CD4-positive, alpha-beta T cell (primary cell): ENCODE measurements at regions not wholly inside any gene's neighbourhood (a gene's known extent, or its start where the extent isn't known, plus 50 kb on each side); places are given as distances from the start of the nearest gene placed in this dataset.

ENCODE experiments used
- ATAC-seq: fragments of 200-7000 bp; cut with Tn5 transposase; one replicate; pipeline ENCODE4 v1.10.0; 2022; ENCODE audit warnings: mild to moderate bottlenecking; ENCODE audit not compliant: poor library complexity
- CTCF ChIA-PET: fragments of 350-600 bp; sonication (Branson Sonifier 250); formaldehyde crosslinking; loops from one replicate; lab custom pipeline; 2021; ENCODE audit warnings: antibody characterized with exemption, inconsistent platforms; lab: Charles Lee
- POLR2A ChIA-PET: fragments of 350-600 bp; sonication (Branson Sonifier 250); formaldehyde crosslinking; loops from one replicate; lab custom pipeline; 2021; ENCODE audit warnings: antibody characterized with exemption, inconsistent platforms; lab: Charles Lee
- DNase-seq, 14 experiments: peaks; one replicate each; pipeline ENCODE4 v3.0.0-alpha.2; 2013 to 2020; ENCODE audit warnings: mixed read lengths in 2 of 14
- H3K27ac ChIP-seq, 2 donors: one replicate each; pipeline versions ENCODE4 v1.5.1 to v1.7.0; 2013; ENCODE audit warnings: low read length in 2 of 2, low read depth in 1 of 2, mild to moderate bottlenecking in 1 of 2
- H3K27me3 ChIP-seq, 2 experiments: 1 replicate in 1 of 2; 2 replicates in 1 of 2; pipeline versions ENCODE4 v1.6.1 to v1.7.0; 2013; ENCODE audit warnings: low read length in 2 of 2, control low read depth in 1 of 2, mild to moderate bottlenecking in 1 of 2, moderate library complexity in 1 of 2; ENCODE audit not compliant: insufficient read depth in 2 of 2, control insufficient read depth in 1 of 2
- H3K36me3 ChIP-seq: one replicate; pipeline ENCODE4 v1.6.1; 2013; ENCODE audit warnings: low read length, control low read depth; ENCODE audit not compliant: insufficient read depth
- H3K4me1 ChIP-seq: one replicate; pipeline ENCODE4 v1.6.1; 2013; ENCODE audit warnings: low read length, control low read depth; ENCODE audit not compliant: insufficient read depth
- H3K4me3 ChIP-seq: one replicate; pipeline ENCODE4 v1.5.1; 2013; ENCODE audit warnings: mild to moderate bottlenecking, low read length, moderate library complexity
- H3K9me3 ChIP-seq, 2 experiments: 1 replicate in 1 of 2; 2 replicates in 1 of 2; pipeline versions ENCODE4 v1.6.1 to v1.7.0; 2013; ENCODE audit warnings: low read length in 2 of 2, mild to moderate bottlenecking in 2 of 2, control low read depth in 1 of 2, moderate library complexity in 1 of 2; ENCODE audit not compliant: control insufficient read depth in 1 of 2, insufficient read depth in 1 of 2
- H3K27ac Mint-ChIP-seq: one replicate; pipeline ENCODE4 v1.8.0; 2020; ENCODE audit warnings: mixed read lengths
- H3K27me3 Mint-ChIP-seq: one replicate; pipeline ENCODE4 v1.8.0; 2021; ENCODE audit warnings: mixed read lengths
- H3K36me3 Mint-ChIP-seq: one replicate; pipeline ENCODE4 v1.8.0; 2021; ENCODE audit warnings: low read depth, mixed read lengths
- H3K4me1 Mint-ChIP-seq: one replicate; pipeline ENCODE4 v1.8.0; 2021; ENCODE audit warnings: low read depth, mixed read lengths
- H3K4me3 Mint-ChIP-seq: one replicate; pipeline ENCODE4 v1.8.0; 2020; ENCODE audit warnings: mild to moderate bottlenecking, mixed read lengths
- H3K9me3 Mint-ChIP-seq: one replicate; pipeline ENCODE4 v1.8.0; 2020; ENCODE audit warnings: mixed read lengths
- intact Hi-C, 2 experiments: fragments of 100-400 bp; cut with DNase I in 1 of 2; cut with micrococcal nuclease in 1 of 2; formaldehyde crosslinking; loops; one replicate each; pipeline versions ENCODE4 v1.15.1 to v1.9.0; 2023 to 2025; cut with DNase I, micrococcal nuclease
- TF ChIP-seq, protein P1 (sequence below): fragments of 200-600 bp; IDR thresholded peaks from one replicate; pipeline ENCODE4 v1.8.0; 2022; ENCODE audit warnings: antibody characterized with exemption, mild to moderate bottlenecking

DNA sequence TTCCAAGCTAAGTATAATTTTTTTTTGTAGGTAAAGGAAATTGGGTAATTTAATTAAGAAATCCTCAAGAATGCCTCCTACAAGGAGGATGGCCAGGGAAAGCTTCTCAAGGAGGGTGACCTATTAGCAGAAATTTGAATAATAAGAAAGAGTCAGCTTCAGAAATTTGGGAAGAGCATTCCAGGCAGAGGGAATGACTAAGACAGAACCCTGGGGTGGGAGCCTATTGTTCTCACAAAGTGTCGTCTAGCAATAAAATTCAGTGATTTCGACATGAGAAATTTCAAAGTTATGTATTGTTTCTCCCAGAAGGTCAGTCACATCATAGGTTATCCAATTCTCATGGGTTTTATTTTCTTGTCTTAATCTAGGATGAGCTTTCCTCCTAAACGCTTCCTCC is 1168.4 kb downstream of the AACS start:
- ChIA-PET POLR2A (no interaction called here), CTCF (no interaction called here)
- H3K4me3 Mint-ChIP-seq, result no peak overlapping the region
- Histone ChIP-seq H3K27me3 (no peaks in the 10 kb centered on the region), H3K4me1 (no peaks in the 10 kb centered on the region), H3K27ac (no peak overlapping the region), H3K4me3 (no peak overlapping the region), H3K9me3 (peaks cover 0 to 5% of the 10 kb centered on the region in 2 experiments), H3K36me3 (no peaks in the 10 kb centered on the region)
- no peak overlapping the region for H3K27ac Mint-ChIP-seq
- intact Hi-C loops, result no loop called here
- no peaks in the 10 kb centered on the region for H3K27me3 Mint-ChIP-seq
- H3K9me3 Mint-ChIP-seq, result peaks cover 3% of the 10 kb centered on the region
- DNase-seq, result no peak
- no peaks in the 10 kb centered on the region for H3K4me1 Mint-ChIP-seq
- H3K36me3 Mint-ChIP-seq, result no peaks in the 10 kb centered on the region
- TF ChIP-seq, protein P1, sequence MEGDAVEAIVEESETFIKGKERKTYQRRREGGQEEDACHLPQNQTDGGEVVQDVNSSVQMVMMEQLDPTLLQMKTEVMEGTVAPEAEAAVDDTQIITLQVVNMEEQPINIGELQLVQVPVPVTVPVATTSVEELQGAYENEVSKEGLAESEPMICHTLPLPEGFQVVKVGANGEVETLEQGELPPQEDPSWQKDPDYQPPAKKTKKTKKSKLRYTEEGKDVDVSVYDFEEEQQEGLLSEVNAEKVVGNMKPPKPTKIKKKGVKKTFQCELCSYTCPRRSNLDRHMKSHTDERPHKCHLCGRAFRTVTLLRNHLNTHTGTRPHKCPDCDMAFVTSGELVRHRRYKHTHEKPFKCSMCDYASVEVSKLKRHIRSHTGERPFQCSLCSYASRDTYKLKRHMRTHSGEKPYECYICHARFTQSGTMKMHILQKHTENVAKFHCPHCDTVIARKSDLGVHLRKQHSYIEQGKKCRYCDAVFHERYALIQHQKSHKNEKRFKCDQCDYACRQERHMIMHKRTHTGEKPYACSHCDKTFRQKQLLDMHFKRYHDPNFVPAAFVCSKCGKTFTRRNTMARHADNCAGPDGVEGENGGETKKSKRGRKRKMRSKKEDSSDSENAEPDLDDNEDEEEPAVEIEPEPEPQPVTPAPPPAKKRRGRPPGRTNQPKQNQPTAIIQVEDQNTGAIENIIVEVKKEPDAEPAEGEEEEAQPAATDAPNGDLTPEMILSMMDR, result no peak
- no peak for ATAC-seq

GRCh38 chr12:126243814-126244440 is 1178.7 kb downstream of the AACS start:
- CTCF ChIA-PET, result no interaction called here
- peaks cover 3% of the 10 kb centered on the region for H3K9me3 Mint-ChIP-seq
- H3K4me3 ChIP-seq, result no peak overlapping the region
- no peaks in the 10 kb centered on the region for H3K9me3 ChIP-seq
- H3K36me3 Mint-ChIP-seq, result no peaks in the 10 kb centered on the region
- no peaks in the 10 kb centered on the region for H3K4me1 ChIP-seq
- H3K27ac ChIP-seq, result no peak overlapping the region
- H3K4me3 Mint-ChIP-seq, result no peak overlapping the region
- no peaks in the 10 kb centered on the region for H3K27me3 Mint-ChIP-seq
- no peaks in the 10 kb centered on the region for H3K27me3 ChIP-seq
- H3K27ac Mint-ChIP-seq, result no peak overlapping the region
- TF ChIP-seq, protein P1, result no peak
- no peak for ATAC-seq
- no peaks in the 10 kb centered on the region for H3K4me1 Mint-ChIP-seq
- intact Hi-C loops, result no loop called here
- no peaks in the 10 kb centered on the region for H3K36me3 ChIP-seq
- no peak for DNase-seq
- POLR2A ChIA-PET, result no interaction called here

- H3K27ac ChIP-seq, result no peak overlapping the region
- intact Hi-C loops, result no loop called here
- no peak overlapping the region for H3K27ac Mint-ChIP-seq
- no peaks in the 10 kb centered on the region for H3K36me3 ChIP-seq
- no peak overlapping the region for H3K4me3 ChIP-seq
- H3K9me3 Mint-ChIP-seq, result peaks cover 4% of the 10 kb centered on the region
- no peak for DNase-seq
- TF ChIP-seq, protein P1, result no peak
- ATAC-seq, result no peak
- H3K4me3 Mint-ChIP-seq, result no peak overlapping the region
- peaks cover 0 to 3% of the 10 kb centered on the region in 2 experiments for H3K9me3 ChIP-seq
- ChIA-PET POLR2A (no interaction called here), CTCF (no interaction called here)
- H3K4me1 ChIP-seq, result no peaks in the 10 kb centered on the region
- no peaks in the 10 kb centered on the region for H3K27me3 ChIP-seq
- no peaks in the 10 kb centered on the region for H3K36me3 Mint-ChIP-seq
- H3K4me1 Mint-ChIP-seq, result no peaks in the 10 kb centered on the region
- H3K27me3 Mint-ChIP-seq, result no peaks in the 10 kb centered on the region
These were observed 1182.7 kb downstream of the AACS start for GRCh38 chr12:126247936-126248335.
